ENCODE measurements at regions not wholly inside any gene's neighbourhood (a gene's known extent, or its start where the extent isn't known, plus 50 kb on each side); places are given as distances from the start of the nearest gene placed in this dataset.
"Not testable (repeated sequence)": the region's sequence is repeated elsewhere in the genome, so short reads cannot be mapped to it uniquely, and the experiment has no call there.

DNA sequence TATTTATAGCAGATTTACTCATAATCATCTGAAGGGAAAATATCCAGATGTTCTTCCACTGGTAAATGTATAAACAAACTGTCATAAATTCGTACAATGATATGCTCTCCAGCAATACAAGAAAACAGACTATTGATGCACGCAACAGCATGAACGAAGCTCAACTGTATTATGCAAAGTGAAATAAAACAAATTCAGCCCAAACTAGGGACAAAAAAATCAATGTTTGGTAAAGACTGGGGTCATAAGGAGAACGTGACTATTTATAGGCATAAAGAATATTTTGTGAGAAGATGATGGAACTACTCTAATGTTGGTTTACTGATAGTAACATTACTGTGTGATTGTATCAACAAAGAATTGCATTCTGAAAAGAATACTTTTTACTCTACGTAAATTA, 1276.7 kb upstream of the DDX18 start:
- no peaks in the 10 kb centered on the region for H3K9me3 ChIP-seq
- no peaks in the 10 kb centered on the region for H3K36me3 ChIP-seq
- H3K4me1 ChIP-seq: no peaks in the 10 kb centered on the region
- no peak for DNase-seq (ENCODE audit: low spot score in 2 of 2)
- no peaks in the 10 kb centered on the region for H3K27me3 ChIP-seq
- TF ChIP-seq POLR2AphosphoS5 (IDR thresholded peaks at IDR 0.05) (no peak), EP300 (IDR thresholded peaks at IDR 0.05) (no peak), POLR2A (IDR thresholded peaks at IDR 0.05) (no peak), CTCF (IDR thresholded peaks at IDR 0.05) (no peak)
- no peak overlapping the region for H3K4me3 ChIP-seq
- 81% methylated on average over 5 of the region's 5 CpGs for WGBS
- no peak overlapping the region for H3K27ac ChIP-seq

DNA sequence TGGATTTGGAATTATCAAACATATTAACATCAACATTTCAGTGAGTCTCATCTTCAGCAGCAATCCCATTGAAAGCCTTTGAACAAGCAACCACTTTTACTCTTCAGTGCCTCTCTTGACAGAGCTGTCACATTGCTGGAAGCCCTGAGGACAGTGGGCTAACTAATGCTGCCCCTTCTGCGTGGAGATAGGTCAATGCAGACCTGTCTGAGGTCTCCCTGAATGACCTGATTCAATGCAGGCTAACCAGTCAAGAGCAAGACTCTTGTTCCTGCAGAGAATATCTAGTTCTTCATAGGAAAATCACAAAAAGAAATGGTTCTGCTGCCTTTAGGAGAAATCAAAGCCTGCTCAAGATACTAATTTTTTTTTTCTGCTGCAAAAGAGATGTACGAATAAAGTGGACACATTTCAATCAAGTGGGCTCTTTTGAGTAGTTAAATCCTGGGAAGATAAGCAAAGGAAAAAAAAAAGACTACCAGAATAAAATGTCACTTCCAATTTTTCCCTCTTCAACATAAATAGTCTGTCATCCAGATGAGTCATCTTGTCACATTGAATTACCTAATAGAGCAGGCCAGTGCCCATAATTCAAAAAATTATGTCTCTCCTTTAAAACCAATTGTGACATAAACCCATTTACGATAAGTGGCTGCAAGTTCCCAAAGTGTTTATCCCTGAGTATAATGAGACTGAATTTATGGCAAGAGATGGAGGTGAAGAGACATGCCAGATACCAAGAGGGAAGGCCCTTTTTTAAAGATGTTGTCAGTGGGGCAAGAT, 1269.0 kb upstream of the DDX18 start:
- 57% methylated on average over 3 of the region's 3 CpGs for WGBS
- no peak for TF ChIP-seq CTCF (IDR thresholded peaks at IDR 0.05)
- no peak for TF ChIP-seq EP300 (IDR thresholded peaks at IDR 0.05)
- TF ChIP-seq POLR2A (IDR thresholded peaks at IDR 0.05): no peak
- no peak for TF ChIP-seq POLR2AphosphoS5 (IDR thresholded peaks at IDR 0.05)
- Histone ChIP-seq H3K27ac (no peak overlapping the region), H3K9me3 (peaks cover 3% of the 10 kb centered on the region), H3K4me3 (no peak overlapping the region), H3K4me1 (no peaks in the 10 kb centered on the region), H3K36me3 (no peaks in the 10 kb centered on the region), H3K27me3 (no peaks in the 10 kb centered on the region)
- no peak for DNase-seq (ENCODE audit: low spot score in 2 of 2)

GRCh38 chr2:116552738-116553419, 1261.6 kb upstream of the DDX18 start:
- DNase-seq (ENCODE audit: low spot score in 2 of 2); H3K27ac ChIP-seq; H3K4me1 ChIP-seq; H3K27me3 ChIP-seq; H3K36me3 ChIP-seq; H3K4me3 ChIP-seq; H3K9me3 ChIP-seq: not testable (repeated sequence)
- WGBS: 77% methylated on average over 14 of the region's 20 CpGs

DNA sequence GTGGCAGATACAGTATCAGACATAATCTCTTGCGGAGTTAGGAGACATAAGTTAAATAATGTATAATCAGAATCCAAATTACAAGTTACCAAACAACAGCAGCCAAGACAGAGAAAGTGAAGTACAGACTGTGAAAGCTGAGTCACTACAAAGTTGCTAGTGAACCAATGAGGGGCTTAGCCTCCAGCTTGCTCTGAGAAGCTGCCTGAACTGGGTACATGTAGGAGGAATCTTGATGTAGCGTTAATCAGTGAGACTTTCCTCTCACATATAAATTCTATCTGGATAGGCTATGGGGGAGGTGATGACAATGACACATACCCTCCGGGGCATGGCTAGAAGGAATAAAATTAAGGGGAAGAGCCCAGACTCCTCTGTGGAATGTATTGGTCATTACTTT, 1234.3 kb upstream of the DDX18 start:
- no peaks in the 10 kb centered on the region for H3K27me3 ChIP-seq
- H3K27ac ChIP-seq: no peak overlapping the region
- peaks cover 3% of the 10 kb centered on the region for H3K9me3 ChIP-seq
- 62% methylated on average over 3 of the region's 3 CpGs for WGBS
- TF ChIP-seq POLR2AphosphoS5 (IDR thresholded peaks at IDR 0.05): no peak
- no peak for TF ChIP-seq EP300 (IDR thresholded peaks at IDR 0.05)
- TF ChIP-seq CTCF (IDR thresholded peaks at IDR 0.05): no peak
- no peak for TF ChIP-seq POLR2A (IDR thresholded peaks at IDR 0.05)
- no peak for DNase-seq (ENCODE audit: low spot score in 2 of 2)
- H3K36me3 ChIP-seq: no peaks in the 10 kb centered on the region
- H3K4me1 ChIP-seq: no peaks in the 10 kb centered on the region
- H3K4me3 ChIP-seq: no peak overlapping the region

DNA sequence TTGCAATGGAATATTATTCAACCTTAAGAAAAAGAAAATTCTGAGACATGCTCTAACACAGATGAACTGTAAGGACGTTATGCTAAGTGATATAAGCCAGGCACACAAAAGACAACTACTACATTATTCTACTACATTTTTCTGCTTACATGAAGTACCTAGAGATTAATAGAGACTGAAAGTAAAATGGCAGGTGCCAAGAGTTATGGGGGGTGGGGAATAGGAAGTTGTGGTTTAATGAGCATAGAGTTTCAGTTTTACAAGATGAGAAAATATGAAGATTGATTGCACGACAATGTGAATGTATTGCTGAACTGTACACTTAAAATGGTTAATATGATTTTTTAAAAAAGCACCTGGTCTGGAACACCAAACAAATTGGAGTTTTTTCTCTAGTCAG, 1231.6 kb upstream of the DDX18 start:
- H3K4me1 ChIP-seq: no peaks in the 10 kb centered on the region
- H3K36me3 ChIP-seq: no peaks in the 10 kb centered on the region
- TF ChIP-seq POLR2AphosphoS5 (IDR thresholded peaks at IDR 0.05): no peak
- H3K9me3 ChIP-seq: peaks cover 3% of the 10 kb centered on the region
- H3K27me3 ChIP-seq: no peaks in the 10 kb centered on the region
- H3K27ac ChIP-seq: no peak overlapping the region
- WGBS: 70% methylated on average over 2 of the region's 2 CpGs
- H3K4me3 ChIP-seq: no peak overlapping the region
- no peak for DNase-seq (ENCODE audit: low spot score in 2 of 2)

GRCh38 chr2:116585669-116586327, 1228.7 kb upstream of the DDX18 start:
- no peaks in the 10 kb centered on the region for H3K36me3 ChIP-seq
- H3K27ac ChIP-seq: no peak overlapping the region
- H3K9me3 ChIP-seq: no peaks in the 10 kb centered on the region
- H3K4me1 ChIP-seq: no peaks in the 10 kb centered on the region
- TF ChIP-seq CTCF (IDR thresholded peaks at IDR 0.05) (no peak), POLR2AphosphoS5 (IDR thresholded peaks at IDR 0.05) (no peak), POLR2A (IDR thresholded peaks at IDR 0.05) (no peak), EP300 (IDR thresholded peaks at IDR 0.05) (no peak)
- H3K4me3 ChIP-seq: no peak overlapping the region
- no peaks in the 10 kb centered on the region for H3K27me3 ChIP-seq
- 56% methylated on average over 2 of the region's 2 CpGs for WGBS
- no peak for DNase-seq (ENCODE audit: low spot score in 2 of 2)
